ENCODE measurements at regions not wholly inside any gene's neighbourhood (a gene's known extent, or its start where the extent isn't known, plus 50 kb on each side); places are given as distances from the start of the nearest gene placed in this dataset.

DNA sequence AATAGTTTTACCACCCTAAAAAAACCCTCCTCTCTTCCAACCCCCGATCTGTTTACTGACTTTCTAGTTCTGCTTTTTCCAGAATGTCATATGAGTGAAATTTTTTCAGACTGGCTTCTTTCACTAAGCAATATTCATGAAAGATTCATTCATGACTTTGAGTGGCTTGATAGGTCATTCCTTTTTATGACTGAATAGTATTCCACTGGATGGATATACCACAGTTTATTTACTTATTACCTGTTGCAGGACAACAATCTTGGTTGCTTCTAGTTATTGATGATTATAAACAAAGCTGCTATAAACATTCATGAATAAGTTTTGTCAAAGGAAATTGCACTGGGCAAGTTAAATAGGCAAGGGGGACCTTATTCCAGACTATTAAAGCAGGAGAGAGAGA lies 264.2 kb downstream of the UTP18 start:
- TF ChIP-seq POLR2AphosphoS5 (IDR thresholded peaks at IDR 0.05; ENCODE audit: low read depth, low read length) (no peak), REST (IDR thresholded peaks at IDR 0.05; ENCODE audit: insufficient read depth in 1 of 2, low read depth in 2 of 2, low read length in 2 of 2) (no peak), TAF1 (IDR thresholded peaks at IDR 0.05; ENCODE audit: borderline replicate concordance, insufficient read depth, low read length) (no peak), FOXP2 (optimal IDR thresholded peaks at IDR 0.05; ENCODE audit: borderline replicate concordance, extremely low read depth, extremely low read length, insufficient read depth) (no peak)
